Panc1 (cell line): ENCODE measurements at regions not wholly inside any gene's neighbourhood (a gene's known extent, or its start where the extent isn't known, plus 50 kb on each side); places are given as distances from the start of the nearest gene placed in this dataset.
A peak's percentile ranks its signal among the peaks of the same experiment; 100 is the strongest.

Experiments used
- ATAC-seq: fragments of 200-7000 bp; cut with Tn5 transposase; 2 replicates; pipeline ENCODE4 v1.9.1; 2020; ENCODE audit warnings: mild to moderate bottlenecking, moderate library complexity
- BruUV-seq: library from RNA; stranded (reverse); fragments of 400-500 nt; replicated peaks from 2 replicates; lab custom pipeline; 2021; lab: Mats Ljungman, UMichigan
- CTCF ChIA-PET: fragments of 300-600 bp; sonication (Branson Sonifier 250); formaldehyde crosslinking; loops from one replicate; lab custom pipeline; 2022; ENCODE audit warnings: antibody characterized with exemption; lab: Charles Lee
- POLR2A ChIA-PET: fragments of 300-600 bp; sonication (Branson Sonifier 250); formaldehyde crosslinking; loops from one replicate; lab custom pipeline; 2022; ENCODE audit warnings: antibody characterized with exemption; lab: Charles Lee
- DNase-seq: peaks from one replicate; pipeline ENCODE4 v3.0.0-alpha.2; 2010; ENCODE audit warnings: low read depth, low spot score
- H3K27ac ChIP-seq: 2 replicates; pipeline ENCODE4 v1.5.1; 2011; ENCODE audit warnings: mild to moderate bottlenecking, low read length, inconsistent platforms
- H3K27me3 ChIP-seq: fragments of 200-500 bp; sonication (Bioruptor generic); 2 replicates; pipeline ENCODE4 v1.6.0; 2014; ENCODE audit warnings: low read length, inconsistent platforms; ENCODE audit not compliant: control insufficient read depth, insufficient read depth
- H3K36me3 ChIP-seq: fragments of 200-500 bp; sonication (Bioruptor generic); 2 replicates; pipeline ENCODE4 v1.5.1; 2014; ENCODE audit warnings: inconsistent platforms, mild to moderate bottlenecking, low read length, moderate library complexity; ENCODE audit not compliant: control insufficient read depth, insufficient read depth
- H3K4me1 ChIP-seq: 2 replicates; pipeline ENCODE4 v1.5.1; 2011; ENCODE audit warnings: inconsistent platforms, mild to moderate bottlenecking, low read length, moderate library complexity; ENCODE audit not compliant: control insufficient read depth, insufficient read depth
- H3K4me3 ChIP-seq, 2 experiments: 2 replicates each; pipeline ENCODE4 v1.5.1; 2011 to 2012; ENCODE audit warnings: low read depth in 2 of 2, low read length in 2 of 2, mild to moderate bottlenecking in 2 of 2, inconsistent platforms in 1 of 2, moderate library complexity in 1 of 2
- H3K9me3 ChIP-seq: fragments of 200-500 bp; sonication (Bioruptor generic); 2 replicates; pipeline ENCODE4 v1.5.1; 2014; ENCODE audit warnings: low read depth, mild to moderate bottlenecking, inconsistent platforms, low read length, moderate library complexity; ENCODE audit not compliant: control insufficient read depth, insufficient read depth
- POLR2AphosphoS5 ChIP-seq: IDR thresholded peaks from 2 replicates; pipeline ENCODE4 v1.6.1; 2012; ENCODE audit warnings: mild to moderate bottlenecking, low read depth, low read length, moderate library complexity
- SIN3A ChIP-seq: IDR thresholded peaks from 2 replicates; pipeline ENCODE4 v1.6.1; 2012; ENCODE audit warnings: low read depth, mild to moderate bottlenecking, low read length, moderate library complexity, borderline replicate concordance; ENCODE audit not compliant: insufficient read depth
- TCF7L2 ChIP-seq: IDR thresholded peaks from 2 replicates; pipeline ENCODE4 v1.6.1; 2011; ENCODE audit warnings: mild to moderate bottlenecking, low read depth, low read length, inconsistent platforms
- in situ Hi-C: cut with HindIII; loops from 2 replicates; pipeline ENCODE4 v1.10.0; 2016; ENCODE audit warnings: low sequenced_read_pairs, low pct_unique_long_range_greater_than_20kb
- intact Hi-C: fragments of 100-400 bp; cut with micrococcal nuclease; formaldehyde crosslinking; loops from one replicate; pipeline ENCODE4 v1.10.0; 2022; ENCODE audit not compliant: unreplicated experiment
- TF ChIP-seq, protein P1 (sequence below): fragments of 450-650 bp; IDR thresholded peaks from 2 replicates; pipeline ENCODE4 v1.5.1; 2017; ENCODE audit warnings: mild to moderate bottlenecking
- TF ChIP-seq, protein P2 (sequence below), 2 experiments: IDR thresholded peaks; 2 replicates each; pipeline ENCODE4 v1.6.1; 2011 to 2012; ENCODE audit warnings: low read depth in 2 of 2, control low read depth in 1 of 2, low read length in 1 of 2, mild to moderate bottlenecking in 1 of 2, moderate library complexity in 1 of 2; ENCODE audit not compliant: insufficient read depth in 1 of 2

GRCh38 chr3:191068946-191069813, 129.9 kb upstream of the OSTN start:
- intact Hi-C loops: no loop called here
- no peak for DNase-seq

DNA sequence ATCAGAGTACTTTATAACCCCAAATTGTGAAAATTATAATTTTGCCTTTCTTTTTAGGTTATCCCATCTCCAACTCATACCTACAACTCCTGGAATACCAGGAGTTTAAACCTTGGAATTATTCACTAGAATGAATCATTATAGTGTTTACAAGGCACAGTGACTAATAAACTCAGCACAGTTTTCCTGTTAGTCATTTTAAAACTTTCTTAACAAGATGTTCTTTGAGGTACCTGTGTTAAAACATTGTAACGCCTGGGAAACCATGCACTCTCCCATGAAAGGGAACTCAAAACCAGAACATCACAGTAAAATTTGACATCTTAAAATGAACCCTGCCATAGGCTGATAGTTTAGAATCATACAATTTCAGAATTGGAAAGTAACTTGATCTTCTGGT, 132.4 kb upstream of the OSTN start:
- CTCF ChIA-PET: no interaction called here
- intact Hi-C loops: no loop called here
- ATAC-seq: peak; percentile 89
- Histone ChIP-seq H3K27me3 (no peaks in the 10 kb centered on the region), H3K4me1 (0 out of 2 replicates have a peak, but pooled peaks cover 3% of the 10 kb centered on the region), H3K4me3 (no peak overlapping the region), H3K36me3 (no peaks in the 10 kb centered on the region), H3K27ac (no peak overlapping the region), H3K9me3 (peaks cover 8% of the 10 kb centered on the region; the same call in 1 of the 2 replicates)
- in situ Hi-C loops: no loop called here
- no TSS peak for BruUV-seq
- DNase-seq: peak; percentile 69
- POLR2A ChIA-PET: no interaction called here
- TF ChIP-seq TCF7L2 (no peak), SIN3A (no peak)
- TF ChIP-seq, protein P1, sequence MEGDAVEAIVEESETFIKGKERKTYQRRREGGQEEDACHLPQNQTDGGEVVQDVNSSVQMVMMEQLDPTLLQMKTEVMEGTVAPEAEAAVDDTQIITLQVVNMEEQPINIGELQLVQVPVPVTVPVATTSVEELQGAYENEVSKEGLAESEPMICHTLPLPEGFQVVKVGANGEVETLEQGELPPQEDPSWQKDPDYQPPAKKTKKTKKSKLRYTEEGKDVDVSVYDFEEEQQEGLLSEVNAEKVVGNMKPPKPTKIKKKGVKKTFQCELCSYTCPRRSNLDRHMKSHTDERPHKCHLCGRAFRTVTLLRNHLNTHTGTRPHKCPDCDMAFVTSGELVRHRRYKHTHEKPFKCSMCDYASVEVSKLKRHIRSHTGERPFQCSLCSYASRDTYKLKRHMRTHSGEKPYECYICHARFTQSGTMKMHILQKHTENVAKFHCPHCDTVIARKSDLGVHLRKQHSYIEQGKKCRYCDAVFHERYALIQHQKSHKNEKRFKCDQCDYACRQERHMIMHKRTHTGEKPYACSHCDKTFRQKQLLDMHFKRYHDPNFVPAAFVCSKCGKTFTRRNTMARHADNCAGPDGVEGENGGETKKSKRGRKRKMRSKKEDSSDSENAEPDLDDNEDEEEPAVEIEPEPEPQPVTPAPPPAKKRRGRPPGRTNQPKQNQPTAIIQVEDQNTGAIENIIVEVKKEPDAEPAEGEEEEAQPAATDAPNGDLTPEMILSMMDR: no peak
- TF ChIP-seq, protein P2, sequence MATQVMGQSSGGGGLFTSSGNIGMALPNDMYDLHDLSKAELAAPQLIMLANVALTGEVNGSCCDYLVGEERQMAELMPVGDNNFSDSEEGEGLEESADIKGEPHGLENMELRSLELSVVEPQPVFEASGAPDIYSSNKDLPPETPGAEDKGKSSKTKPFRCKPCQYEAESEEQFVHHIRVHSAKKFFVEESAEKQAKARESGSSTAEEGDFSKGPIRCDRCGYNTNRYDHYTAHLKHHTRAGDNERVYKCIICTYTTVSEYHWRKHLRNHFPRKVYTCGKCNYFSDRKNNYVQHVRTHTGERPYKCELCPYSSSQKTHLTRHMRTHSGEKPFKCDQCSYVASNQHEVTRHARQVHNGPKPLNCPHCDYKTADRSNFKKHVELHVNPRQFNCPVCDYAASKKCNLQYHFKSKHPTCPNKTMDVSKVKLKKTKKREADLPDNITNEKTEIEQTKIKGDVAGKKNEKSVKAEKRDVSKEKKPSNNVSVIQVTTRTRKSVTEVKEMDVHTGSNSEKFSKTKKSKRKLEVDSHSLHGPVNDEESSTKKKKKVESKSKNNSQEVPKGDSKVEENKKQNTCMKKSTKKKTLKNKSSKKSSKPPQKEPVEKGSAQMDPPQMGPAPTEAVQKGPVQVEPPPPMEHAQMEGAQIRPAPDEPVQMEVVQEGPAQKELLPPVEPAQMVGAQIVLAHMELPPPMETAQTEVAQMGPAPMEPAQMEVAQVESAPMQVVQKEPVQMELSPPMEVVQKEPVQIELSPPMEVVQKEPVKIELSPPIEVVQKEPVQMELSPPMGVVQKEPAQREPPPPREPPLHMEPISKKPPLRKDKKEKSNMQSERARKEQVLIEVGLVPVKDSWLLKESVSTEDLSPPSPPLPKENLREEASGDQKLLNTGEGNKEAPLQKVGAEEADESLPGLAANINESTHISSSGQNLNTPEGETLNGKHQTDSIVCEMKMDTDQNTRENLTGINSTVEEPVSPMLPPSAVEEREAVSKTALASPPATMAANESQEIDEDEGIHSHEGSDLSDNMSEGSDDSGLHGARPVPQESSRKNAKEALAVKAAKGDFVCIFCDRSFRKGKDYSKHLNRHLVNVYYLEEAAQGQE (IDR thresholded peaks at IDR 0.05; ENCODE audit: insufficient read depth in 1 of 2, low read depth in 2 of 2, low read length in 1 of 2): no peak

More at GRCh38 chr3:191068946-191069813, 129.9 kb upstream of the OSTN start:
- H3K27me3 ChIP-seq: no peaks in the 10 kb centered on the region
- H3K36me3 ChIP-seq: no peaks in the 10 kb centered on the region
- ChIA-PET POLR2A (no interaction called here), CTCF (no interaction called here)
- TF ChIP-seq POLR2AphosphoS5 (no peak), SIN3A (no peak), TCF7L2 (no peak)
- TF ChIP-seq, protein P1: no peak
- TF ChIP-seq, protein P2 (IDR thresholded peaks at IDR 0.05; ENCODE audit: insufficient read depth in 1 of 2, low read depth in 2 of 2, low read length in 1 of 2): no peak
- in situ Hi-C loops: no loop called here
- peaks cover 5% of the 10 kb centered on the region; the same call in 1 of the 2 replicates for H3K9me3 ChIP-seq
- BruUV-seq: no TSS peak
- H3K4me1 ChIP-seq: 0 out of 2 replicates have a peak, but pooled peaks cover 3% of the 10 kb centered on the region
- no peak for ATAC-seq
- H3K4me3 ChIP-seq: no peak overlapping the region
- no peak overlapping the region for H3K27ac ChIP-seq
